ENCODE measurements at regions not wholly inside any gene's neighbourhood (a gene's known extent, or its start where the extent isn't known, plus 50 kb on each side); places are given as distances from the start of the nearest gene placed in this dataset.

GRCh38 chr3:117128872-117129271, 419.3 kb downstream of the TUSC7 start:
- Histone ChIP-seq H3K14ac (ENCODE audit: insufficient read length) (no peak overlapping the region), H2BK5ac (ENCODE audit: low read depth, low read length) (no peak overlapping the region), H3K4ac (replicated peaks; ENCODE audit: insufficient read length, low read depth, low read length) (no peak overlapping the region), H3K27ac (ENCODE audit: low read depth, low read length) (no peak overlapping the region), H3K23me2 (ENCODE audit: low read depth, low read length) (no peaks in the 10 kb centered on the region), H3K23ac (ENCODE audit: insufficient read length) (no peak overlapping the region), H4K8ac (ENCODE audit: extremely low read depth, insufficient read depth, low read length) (no peak overlapping the region), H2AFZ (ENCODE audit: low read length) (no peak overlapping the region), H3K4me3 (ENCODE audit: extremely low read depth in 1 of 4, insufficient read depth in 2 of 4, low read depth in 3 of 4, low read length in 4 of 4) (no peak overlapping the region), H3K27me3 (replicated peaks in 1 of 4; ENCODE audit: control insufficient read depth in 3 of 4, extremely low read depth in 1 of 4, insufficient read depth in 3 of 4, low read length in 3 of 4) (no peaks in the 10 kb centered on the region), H3K4me1 (replicated peaks in 1 of 4; ENCODE audit: control insufficient read depth in 3 of 4, insufficient read depth in 4 of 4, low read length in 3 of 4) (no peaks in the 10 kb centered on the region), H3K9ac (replicated peaks in 1 of 4; ENCODE audit: extremely low read depth in 1 of 4, low read depth in 3 of 4, low read length in 3 of 4) (no peak overlapping the region), H3K79me1 (ENCODE audit: low read depth, low read length) (no peaks in the 10 kb centered on the region), H2BK15ac (ENCODE audit: low read length) (no peak overlapping the region), H4K91ac (replicated peaks; ENCODE audit: insufficient read length, low read length) (no peak overlapping the region), H3K79me2 (ENCODE audit: control insufficient read depth in 1 of 2, insufficient read depth in 2 of 2, low read length in 2 of 2) (no peaks in the 10 kb centered on the region), H2BK120ac (replicated peaks; ENCODE audit: low read depth, low read length) (no peak overlapping the region), H3K56ac (replicated peaks; ENCODE audit: insufficient read length, low read depth, low read length) (no peak overlapping the region), H4K20me1 (replicated peaks in 1 of 2; ENCODE audit: control insufficient read depth in 1 of 2, insufficient read depth in 2 of 2, low read length in 2 of 2) (no peaks in the 10 kb centered on the region), H3K36me3 (ENCODE audit: control insufficient read depth in 2 of 4, insufficient read depth in 4 of 4, low read length in 3 of 4) (no peaks in the 10 kb centered on the region), H2AK5ac (ENCODE audit: low read depth, low read length) (no peak overlapping the region), H3K4me2 (ENCODE audit: insufficient read depth in 1 of 2, low read depth in 2 of 2, low read length in 2 of 2) (no peak overlapping the region), H4K5ac (ENCODE audit: insufficient read length, low read depth, low read length) (no peak overlapping the region), H2BK20ac (ENCODE audit: low read length) (no peak overlapping the region), H2BK12ac (ENCODE audit: low read depth, low read length) (no peak overlapping the region), H3K18ac (ENCODE audit: extremely low read depth, low read length) (no peak overlapping the region), H3K9me3 (ENCODE audit: insufficient read depth in 2 of 2, low read depth in 1 of 2, low read length in 1 of 2) (no peaks in the 10 kb centered on the region)
- ChIA-PET CTCF (ENCODE audit: partially characterized antibody) (interaction anchor here (0.9 to 1.3 kb wide), 4 partner anchors 16 to 362 kb away, joined by 3 read pairs; no protein-coding TSS in a partner anchor), POLR2A (ENCODE audit: partially characterized antibody) (no interaction called here)
- DNase-seq (ENCODE audit: low read depth in 1 of 2, low spot score in 2 of 2) = no peak
- WGBS, 2 experiments (ENCODE audit: extremely low coverage in 1 of 2, insufficient coverage in 1 of 2, insufficient read length in 1 of 2, insufficient replicate concordance in 2 of 2, low coverage in 1 of 2, low lambda C conversion rate in 2 of 2, missing lambda C conversion rate in 1 of 2) = 86% methylated on average over 1 of the region's 1 CpG; no CpG with 5 or more reads in 1 of the 2 experiments
- no peak for FAIRE-seq
- TF ChIP-seq FOSL1 (IDR thresholded peaks at IDR 0.05; ENCODE audit: insufficient read depth, low read depth, low read length) (no peak), BCL11A (IDR thresholded peaks at IDR 0.05; ENCODE audit: low read depth in 2 of 2, low read length in 2 of 2) (no peak), TBP (IDR thresholded peaks at IDR 0.05; ENCODE audit: low read depth, low read length) (no peak), SP4 (IDR thresholded peaks at IDR 0.05; ENCODE audit: low read length) (no peak), SP2 (IDR thresholded peaks at IDR 0.05; ENCODE audit: low read length) (no peak), CBX5 (IDR thresholded peaks at IDR 0.05; ENCODE audit: low read depth, low read length) (no peak), RFX5 (IDR thresholded peaks at IDR 0.05; ENCODE audit: borderline replicate concordance, low read depth, low read length) (no peak), PHF8 (conservative IDR thresholded peaks at IDR 0.05; ENCODE audit: low read depth, low read length) (no peak), SIN3A (conservative IDR thresholded peaks at IDR 0.05 in 1 of 2, IDR thresholded peaks at IDR 0.05 in 1 of 2; ENCODE audit: low read depth in 1 of 2, low read length in 2 of 2) (no peak), EGR1 (IDR thresholded peaks at IDR 0.05; ENCODE audit: borderline replicate concordance, low read depth, low read length) (no peak), MAX (IDR thresholded peaks at IDR 0.05) (no peak), HDAC2 (IDR thresholded peaks at IDR 0.05; ENCODE audit: borderline replicate concordance in 1 of 2, low read depth in 2 of 2, low read length in 2 of 2) (no peak), EP300 (IDR thresholded peaks at IDR 0.05; ENCODE audit: borderline replicate concordance in 1 of 2, low read depth in 2 of 2, low read length in 2 of 2) (no peak), POLR2A (IDR thresholded peaks at IDR 0.05; ENCODE audit: control extremely low read depth in 1 of 2, low read depth in 2 of 2, low read length in 2 of 2) (no peak), CTBP2 (IDR thresholded peaks at IDR 0.05; ENCODE audit: borderline replicate concordance, insufficient read depth, insufficient read length, low read length) (no peak)
